ENCODE measurements at regions not wholly inside any gene's neighbourhood (a gene's known extent, or its start where the extent isn't known, plus 50 kb on each side); places are given as distances from the start of the nearest gene placed in this dataset.
"Not testable (repeated sequence)": the region's sequence is repeated elsewhere in the genome, so short reads cannot be mapped to it uniquely, and the experiment has no call there.

DNA sequence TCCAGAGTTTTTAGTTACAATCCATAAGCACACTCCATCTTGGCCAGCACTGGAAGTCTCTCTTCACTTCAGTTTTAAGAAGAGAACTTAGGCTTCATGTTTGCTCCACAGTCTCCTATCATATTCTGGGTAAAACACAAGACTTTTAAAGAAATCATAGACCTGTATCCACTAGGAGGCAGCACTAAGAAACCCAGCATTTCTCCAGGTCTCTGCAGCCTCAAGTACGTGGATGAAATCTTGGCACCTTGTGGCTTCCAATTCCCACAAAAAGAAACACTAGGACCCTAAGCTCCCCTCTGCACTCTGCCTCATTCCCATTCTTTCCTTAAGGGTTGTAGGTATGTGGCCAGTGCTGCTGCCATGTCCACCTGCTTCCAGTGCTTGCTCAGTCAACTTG is 367.3 kb upstream of the CASK start:
- no peak for DNase-seq

DNA sequence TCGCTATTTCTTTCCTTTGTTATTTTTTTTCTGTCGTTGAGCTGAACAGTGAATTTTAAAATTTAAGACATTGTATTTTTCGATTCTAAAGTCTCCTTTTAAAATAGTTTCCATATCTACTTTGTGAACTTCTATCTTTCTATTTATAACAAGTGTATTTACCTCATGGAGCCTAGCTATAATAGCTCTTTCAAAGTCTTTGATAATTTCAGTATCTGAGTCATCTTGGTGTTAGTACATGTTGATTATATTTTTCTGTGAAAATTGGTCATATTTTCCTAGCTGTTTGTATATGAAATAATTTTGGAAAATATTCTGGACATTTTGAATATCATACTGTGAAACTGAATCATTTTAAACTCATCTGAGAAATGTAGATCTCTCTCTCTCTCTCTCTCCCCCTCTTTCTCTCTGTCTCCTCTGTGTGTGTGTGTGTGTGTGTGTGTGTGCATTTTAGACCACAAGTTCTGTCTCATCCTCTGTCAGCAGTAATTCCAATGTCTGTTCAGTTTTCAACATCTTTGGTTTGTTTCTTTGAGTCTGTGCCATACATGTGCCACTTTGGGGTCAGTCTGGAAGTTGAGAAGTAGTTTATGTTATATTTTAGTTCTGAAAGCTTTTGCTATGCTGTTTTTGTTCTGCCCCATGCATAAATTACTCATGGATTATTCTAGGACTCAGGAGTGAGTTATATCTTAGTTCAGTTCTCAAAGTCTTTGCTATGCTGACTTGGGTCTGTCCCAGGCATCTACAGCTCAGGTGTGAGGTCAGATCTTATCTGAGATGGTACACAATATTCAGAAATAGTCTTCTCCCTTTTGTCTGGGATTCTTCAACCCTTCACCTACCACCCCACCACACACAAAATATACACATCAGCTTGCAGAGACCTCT is 366.4 kb upstream of the CASK start:
- DNase-seq: no peak

DNA sequence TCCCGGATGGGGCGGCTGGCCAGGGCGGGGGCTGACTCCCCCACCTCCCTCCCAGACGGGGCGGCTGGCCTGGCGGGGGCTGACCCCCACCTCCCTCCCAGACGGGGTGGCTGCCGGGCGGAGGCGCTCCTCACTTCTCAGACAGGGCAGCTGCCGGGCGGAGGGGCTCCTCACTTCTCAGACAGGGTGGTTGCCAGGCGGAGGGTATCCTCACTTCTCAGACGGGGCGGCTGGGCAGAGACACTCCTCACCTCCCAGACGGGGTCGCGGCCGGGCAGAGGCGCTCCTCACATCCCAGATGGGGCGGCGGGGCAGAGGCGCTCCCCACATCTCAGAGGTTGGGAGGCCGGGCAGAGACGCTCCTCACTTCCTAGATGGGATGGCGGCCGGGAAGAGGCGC is 362.3 kb upstream of the CASK start:
- DNase-seq: not testable (repeated sequence)

DNA sequence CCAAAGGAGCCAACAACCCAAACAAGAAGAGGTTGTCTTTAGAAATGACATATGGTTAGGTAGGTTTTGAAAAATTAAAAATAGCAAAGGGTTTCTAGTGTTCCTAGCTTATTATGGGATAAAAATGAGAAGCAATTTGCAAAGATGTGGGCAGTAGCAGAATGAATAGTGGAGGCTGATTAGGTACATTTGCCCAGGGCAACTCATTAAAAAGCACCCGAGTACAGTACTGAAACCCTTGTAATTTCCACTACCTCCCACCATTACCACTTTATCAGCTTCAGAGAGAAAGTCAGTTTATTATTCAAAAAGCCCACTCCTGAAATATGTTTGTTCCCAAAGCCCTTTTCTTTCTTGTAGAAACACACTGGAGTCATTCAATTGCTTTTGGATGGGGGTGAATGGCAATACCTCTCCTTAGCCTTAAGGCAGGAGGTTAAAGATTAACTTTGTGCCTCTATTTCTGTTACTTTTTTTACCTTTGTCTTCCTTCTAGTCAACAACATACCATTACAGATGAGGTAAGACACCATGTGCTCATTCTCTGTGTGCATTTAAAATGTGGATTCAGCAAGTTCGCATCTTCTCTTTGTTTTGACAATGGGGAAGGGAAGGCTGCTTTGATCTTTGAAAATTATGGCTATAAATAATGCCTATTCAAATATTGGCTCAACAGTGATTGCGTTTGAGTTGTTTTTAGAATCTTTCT is 353.8 kb upstream of the CASK start:
- DNase-seq: no peak

DNA sequence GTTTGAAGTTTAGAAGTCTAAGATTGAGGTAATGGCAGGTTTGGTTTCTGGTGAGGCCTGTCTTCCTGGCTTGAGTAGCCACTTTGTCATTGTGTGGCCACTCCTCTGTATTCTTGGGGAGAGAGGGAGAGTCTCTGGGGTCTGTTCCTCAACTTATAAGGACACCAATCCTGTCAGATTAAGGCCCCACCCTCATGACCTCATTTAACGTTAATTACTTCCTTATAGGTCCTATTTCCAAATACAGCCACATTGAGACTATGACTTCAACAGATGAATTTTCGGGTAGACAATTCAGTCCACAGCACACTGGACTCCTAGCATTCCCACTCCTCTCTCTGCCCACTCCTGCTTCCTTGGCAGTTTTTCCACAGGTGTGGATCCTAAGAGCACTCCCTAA is 350.8 kb upstream of the CASK start:
- no peak for DNase-seq

DNA sequence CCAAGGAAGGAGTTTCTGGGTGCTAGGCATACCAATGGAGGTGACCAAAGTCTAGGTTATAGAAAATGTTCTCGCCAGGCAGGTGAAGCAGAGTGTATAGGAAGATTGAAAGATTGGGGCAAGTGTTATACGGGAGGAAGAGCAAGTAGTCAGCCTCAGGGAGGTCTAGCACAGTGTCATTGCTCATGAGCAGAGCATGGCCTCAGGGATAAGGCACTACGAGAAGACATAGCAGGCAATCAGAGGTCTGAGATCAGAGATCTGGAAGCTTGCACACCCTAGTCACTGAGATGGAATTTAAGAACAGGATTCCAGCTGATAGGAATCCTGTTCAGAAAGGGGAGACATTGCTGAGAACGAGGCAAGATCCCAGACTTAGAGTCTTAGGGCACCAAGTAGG is 350.0 kb upstream of the CASK start:
- no peak for DNase-seq

DNA sequence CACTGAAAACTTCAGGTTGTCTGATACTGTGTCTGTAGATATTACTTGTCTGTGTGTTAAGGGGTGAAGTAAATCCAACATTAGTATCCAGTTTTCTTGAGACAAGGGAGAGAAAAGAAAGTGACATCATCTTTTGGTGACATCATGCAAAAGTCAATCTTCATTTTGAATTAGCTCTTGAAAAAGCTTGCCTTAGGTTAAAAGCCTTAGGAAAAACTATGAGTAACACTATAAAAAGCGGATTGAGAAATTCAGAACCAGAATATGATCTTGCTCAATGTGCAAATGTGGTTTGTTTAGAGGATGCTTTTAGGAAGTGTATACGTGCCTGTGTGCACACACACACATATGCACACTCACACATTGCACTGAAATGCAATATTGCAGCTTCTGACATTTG is 345.8 kb upstream of the CASK start:
- no peak for DNase-seq

DNA sequence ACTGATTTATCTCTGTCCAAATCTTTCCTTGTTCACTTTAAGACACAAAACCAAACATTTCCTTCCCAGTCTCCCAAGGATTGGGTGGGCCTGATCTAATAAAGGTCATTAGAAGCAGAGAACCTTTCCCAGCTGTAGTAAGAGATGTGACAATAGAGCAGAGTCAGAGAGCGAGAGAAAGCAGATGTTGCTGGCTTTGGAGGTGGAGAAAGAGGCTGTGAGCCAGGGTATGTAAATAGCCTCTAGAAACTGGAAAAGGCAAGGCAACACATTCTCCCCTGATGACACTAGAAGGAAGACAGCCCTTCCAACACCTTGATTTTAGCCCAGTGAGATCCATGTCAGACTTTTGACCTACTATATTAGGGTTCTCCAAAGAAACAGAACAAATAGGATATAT is 337.5 kb upstream of the CASK start:
- DNase-seq: no peak

DNA sequence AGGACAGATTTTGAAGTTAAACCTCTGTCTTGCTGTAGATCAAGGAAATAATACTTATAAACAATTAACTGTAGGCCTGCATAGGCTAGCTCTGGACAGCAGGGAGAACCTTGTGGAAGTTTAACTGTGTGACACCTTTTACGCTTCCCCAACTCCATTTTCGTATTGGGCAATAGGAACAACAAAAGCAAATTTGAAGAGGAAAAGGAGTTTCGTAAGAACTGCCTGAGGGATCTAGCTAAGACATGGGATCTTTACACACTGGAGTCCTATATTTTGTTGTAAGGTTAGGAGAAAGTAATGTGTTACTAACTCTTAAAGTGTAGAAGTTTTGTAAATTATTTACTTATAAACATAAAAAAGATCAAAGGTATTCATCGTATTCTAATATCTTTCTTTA is 324.9 kb upstream of the CASK start:
- DNase-seq: no peak

DNA sequence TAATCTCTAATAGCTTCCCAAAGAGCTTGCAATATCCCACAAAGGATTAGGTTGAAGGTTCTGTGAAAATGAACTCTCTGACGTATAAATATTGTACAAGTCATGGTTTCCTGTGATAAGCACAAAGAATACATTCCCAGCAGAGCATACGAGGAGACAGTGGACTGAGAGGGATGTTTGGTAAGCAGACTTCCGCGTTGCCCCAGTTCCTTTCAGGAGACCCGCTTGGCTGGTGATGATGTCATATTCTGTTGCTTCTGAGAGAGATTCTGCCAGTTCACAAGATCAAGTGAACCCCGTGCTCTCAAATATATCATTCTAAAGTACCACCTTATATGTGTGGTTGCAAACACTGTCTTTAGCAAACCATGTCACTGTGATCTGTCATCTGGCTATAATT is 323.9 kb upstream of the CASK start:
- no peak for DNase-seq

DNA sequence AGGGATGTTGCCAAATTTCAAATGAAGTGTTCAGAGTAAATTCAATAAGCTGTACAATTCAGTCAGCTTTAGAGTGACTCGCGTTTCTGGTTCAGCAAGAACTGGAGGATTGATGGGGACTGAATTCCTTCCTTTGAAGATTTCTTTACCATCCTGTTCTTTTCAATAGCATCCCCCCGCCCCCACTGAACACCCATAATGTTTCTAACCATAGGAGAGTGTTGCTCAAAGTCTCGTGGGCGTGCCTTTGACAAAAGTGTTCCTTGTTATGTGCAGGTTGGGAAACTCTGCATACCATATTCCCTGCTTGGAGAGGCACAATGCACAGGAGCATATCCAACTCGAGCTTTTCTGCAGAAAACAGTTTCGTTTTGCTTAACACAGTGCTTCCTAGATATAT is 323.5 kb upstream of the CASK start:
- DNase-seq: no peak

DNA sequence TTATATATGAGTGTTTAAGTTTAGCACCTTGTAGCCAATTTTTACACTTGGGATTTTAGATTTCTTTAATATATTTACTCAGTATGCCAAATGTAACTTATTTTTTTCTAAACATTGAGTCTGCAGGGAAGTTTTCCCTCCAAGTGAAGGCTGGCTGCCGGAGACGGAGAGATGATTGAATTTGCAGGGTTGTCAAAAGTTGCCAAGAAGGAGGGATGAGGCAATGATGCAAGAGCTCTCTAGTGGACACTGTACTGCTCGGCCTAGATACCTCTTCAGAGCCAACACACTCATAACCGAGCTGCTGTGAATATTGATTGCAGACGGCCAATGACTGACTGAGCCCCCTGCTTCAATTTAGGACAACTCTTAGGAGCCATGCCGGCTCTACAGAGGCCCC is 318.6 kb upstream of the CASK start:
- DNase-seq: no peak

DNA sequence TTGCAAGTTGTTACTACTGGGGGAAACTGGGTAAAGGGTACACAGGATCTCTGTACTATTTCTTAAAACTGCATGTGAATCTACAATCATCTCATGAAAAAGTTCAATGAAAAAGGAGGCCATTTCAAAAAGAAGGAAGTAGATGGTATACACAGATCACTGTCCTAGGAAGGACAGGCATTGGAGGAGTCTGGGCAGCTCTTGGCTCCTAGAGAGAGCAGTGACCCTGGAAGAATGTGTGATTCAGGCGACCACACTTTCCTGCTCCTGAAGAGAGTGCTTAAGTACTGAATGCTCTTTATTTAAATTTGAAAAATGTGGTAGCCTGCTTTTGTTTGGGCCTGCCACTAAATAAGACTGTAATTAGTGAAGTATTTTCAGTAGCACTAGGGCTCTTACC is 318.1 kb upstream of the CASK start:
- no peak for DNase-seq

DNA sequence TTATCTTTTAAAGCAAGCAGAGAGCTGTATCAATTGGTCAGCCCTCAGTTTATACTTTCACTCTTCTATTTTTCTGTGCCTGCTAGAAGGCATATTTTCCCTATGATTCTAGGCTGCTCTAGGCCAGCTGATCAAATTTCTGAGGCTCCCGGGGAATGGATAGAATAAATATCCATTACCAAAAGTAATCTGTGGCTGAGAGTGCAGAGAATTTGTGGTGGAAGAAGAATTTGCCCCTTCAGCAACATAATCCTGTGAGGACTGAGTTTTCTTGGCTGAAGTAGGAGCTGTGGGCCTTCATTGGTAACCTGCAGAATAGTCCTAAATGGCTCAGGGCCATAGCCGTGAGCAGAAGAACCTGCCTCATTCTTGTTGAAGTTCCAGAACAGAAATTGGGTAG is 314.6 kb upstream of the CASK start:
- DNase-seq: no peak

DNA sequence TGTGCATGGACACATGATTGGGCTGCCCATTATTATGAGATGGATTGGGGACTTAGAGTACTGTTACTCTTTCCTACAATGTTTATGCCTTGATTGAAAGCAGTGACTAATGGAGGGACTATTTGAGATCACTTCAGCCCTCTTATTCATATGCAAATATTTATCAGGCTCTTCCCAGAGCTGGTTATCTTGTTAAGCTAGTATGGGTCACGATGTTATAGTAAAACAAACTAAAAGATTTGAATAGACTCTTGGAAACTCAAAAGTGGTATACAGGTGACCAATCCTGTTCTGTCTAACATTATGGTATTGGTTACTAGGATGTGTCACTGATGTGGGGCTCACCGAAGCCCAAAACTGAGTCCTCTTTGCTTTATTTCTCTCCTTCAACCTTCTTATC is 306.2 kb upstream of the CASK start:
- no peak for DNase-seq

DNA sequence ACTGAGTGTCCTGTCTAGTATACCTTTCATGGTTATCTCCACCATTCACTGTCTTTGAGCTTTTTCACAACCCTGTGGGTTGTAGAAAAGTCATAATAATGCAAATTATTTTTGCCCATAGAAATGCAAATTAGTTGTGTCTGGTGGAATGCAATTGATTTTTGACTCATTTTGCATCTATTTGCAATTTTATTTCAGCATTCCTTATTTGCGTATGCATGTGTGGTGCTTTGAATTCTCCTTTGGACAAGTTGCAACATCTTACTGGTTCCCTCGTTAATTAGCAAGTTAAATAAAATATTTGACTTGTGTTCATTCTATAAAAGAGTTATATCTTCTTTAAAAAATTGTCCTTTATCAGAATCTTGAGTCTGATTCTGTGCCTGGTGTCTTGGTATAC is 297.3 kb upstream of the CASK start:
- no peak for DNase-seq

DNA sequence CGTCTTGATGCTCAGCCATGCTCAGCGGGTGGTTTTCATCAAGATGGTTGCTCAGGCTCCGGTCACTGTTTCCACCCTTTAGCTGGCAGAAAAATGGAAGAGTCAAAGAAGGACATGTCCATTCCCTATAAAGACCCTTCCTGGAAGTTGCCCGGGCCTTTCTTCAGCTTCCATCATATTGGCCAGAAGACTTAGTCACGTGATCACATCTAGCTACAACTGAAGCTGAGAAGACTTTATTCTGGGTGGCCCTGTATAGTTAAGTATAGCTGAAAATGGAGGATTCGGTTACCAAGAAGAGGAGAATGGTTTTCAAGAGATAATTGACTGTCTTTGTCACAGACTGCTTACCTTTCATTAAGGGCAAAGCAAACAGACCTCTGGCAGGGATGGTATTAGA is 296.7 kb upstream of the CASK start:
- DNase-seq: peak; percentile 2 to 53

DNA sequence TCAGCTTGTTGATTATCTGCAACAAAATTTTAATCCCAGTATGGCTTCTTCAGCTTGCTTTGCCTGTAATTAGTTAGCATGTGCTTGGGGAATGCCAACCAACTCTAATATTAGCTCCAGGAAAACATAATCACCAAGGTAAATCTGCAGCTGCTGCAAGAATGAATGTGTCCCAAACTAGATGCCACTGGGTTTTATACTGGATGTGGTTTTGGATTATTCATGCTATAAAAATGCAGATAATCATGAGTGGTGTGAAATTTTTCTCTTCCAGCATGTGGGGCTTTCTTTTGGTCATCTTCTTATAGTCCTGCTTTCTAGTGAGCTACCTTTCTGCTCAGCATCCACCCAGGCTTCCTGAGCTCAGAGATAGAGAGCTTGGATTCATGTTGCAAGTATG is 295.9 kb upstream of the CASK start:
- no peak for DNase-seq

DNA sequence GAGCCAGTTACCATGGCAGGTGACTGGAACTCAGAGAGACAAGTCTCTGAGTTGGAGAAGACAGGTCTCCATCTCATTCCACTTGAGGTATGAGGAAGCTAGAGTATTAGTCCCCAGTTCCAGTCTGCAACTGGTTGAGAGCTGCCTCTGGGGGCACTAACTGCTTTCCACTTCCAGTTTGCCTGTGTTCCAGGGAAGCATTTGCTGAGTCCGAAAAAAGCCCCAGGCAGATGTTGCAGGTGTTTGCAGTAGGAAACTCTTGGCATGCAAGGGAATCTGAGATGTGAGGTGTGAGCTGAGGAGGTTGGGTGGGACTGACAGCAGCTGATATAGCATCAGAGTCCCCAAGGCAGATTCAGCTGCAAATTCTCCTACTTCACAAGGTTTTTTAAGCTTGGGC is 272.2 kb upstream of the CASK start:
- DNase-seq: no peak

DNA sequence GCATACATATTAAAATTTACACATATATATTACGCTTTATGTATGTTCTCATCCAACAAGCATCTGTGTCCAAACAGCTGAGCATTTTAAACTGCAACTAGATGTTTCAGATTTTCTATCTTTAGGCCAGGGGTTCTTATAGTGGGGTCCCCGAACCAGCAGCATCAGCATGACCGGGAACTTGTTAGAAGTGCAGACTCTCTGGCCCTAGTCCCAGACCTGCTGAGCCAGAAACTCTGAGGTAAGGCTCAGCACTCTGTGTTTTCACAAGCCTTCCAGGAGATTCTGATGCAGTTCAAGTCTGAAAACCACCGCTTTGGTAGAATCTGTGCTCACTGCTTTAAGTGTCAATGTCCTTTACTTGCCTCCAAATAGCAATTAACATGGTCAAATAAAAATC is 266.2 kb upstream of the CASK start:
- no peak for DNase-seq

DNA sequence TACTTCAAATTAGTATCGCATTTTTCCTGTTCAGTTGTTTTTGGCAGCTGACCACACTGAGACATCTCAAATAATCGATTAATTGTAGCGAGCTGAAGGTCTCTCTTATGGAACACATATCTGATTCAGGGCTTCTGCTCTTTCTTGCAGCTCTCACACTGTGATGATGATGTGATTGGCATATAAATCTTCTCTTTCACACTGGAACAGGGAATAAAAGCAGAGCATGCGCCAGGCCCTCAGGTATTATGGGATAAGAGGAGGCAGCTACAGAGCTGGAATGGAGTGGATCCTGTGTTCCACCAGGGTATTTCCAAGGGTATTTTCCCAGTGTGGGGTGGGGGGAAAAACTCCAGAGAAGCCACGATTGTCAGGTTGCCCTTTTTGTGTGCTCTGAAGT is 265.4 kb upstream of the CASK start:
- DNase-seq: no peak

DNA sequence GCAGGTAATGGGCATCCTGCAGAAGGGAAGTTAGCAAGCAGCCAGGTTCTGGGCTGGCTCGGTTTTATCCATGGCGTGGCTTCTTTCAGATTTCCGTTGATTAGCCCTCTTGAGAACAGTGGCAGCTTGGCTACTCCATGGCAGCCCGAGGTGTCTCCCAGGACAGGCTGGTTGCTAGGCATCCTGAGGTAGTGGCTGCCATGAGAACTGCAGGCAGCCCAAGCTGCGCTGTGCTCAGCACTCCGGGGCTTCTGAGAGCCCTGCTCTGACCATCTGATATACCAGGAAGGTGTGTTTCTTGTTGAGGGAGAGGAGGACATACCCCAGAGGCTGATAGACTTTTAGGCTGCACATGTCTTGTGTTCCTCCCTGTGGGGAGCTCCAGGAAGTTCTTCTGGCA is 253.4 kb upstream of the CASK start:
- no peak for DNase-seq

DNA sequence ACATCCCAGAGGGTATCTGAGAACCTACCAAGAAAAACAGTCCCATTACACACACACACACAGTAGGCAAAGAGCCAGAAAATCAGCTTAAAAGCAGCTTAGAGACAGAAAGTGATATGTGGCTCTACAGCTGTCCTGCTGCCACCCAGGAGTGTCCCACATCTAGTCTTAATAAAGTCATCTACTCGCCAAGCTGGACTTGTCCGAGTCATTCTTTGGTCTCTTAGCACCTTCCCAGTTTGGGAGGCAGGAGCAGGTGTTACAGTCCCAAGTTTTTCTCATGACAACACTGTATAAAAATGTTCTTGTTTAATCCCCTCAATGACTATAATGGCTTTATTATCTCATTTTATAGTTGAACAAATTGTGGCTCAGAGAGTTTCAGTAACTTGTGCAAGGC is 252.5 kb upstream of the CASK start:
- no peak for DNase-seq

DNA sequence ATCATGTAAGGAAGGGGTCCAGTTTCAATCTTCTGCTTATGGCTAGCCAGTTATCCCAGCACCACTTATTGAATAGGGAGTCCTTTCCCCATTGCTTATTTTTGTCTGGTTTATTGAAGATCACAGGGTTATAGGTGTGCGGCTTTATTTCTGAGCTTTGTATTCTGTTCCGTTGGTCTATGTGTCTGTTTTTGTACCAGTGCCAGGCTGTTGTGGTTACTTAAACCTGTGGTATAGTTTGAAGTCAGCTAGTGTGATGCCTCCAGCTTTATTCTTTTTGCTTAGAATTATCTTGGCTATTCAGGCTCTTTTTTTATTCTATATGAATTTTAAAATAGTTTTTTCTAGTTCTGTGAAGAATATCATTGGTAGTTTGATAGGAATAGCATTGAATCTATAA is 234.6 kb upstream of the CASK start:
- DNase-seq: not testable (repeated sequence)

DNA sequence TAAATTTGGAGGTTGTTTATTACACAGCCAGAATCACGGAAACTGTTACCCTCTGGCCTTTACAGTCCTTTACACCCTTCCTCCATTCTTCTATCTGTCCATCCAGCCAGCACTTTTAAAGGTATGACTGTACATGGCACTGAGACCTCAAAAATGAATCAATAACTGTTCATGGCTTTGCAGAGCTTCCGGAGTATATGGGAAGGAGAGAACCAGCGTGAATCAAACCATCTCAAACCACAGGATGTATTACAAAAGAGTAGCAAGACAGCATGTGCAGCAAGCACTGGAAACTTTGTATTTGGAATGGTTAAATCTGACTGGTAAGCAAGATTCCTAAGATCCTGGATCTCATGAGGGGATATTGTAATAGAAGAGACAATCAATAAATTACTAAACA is 228.5 kb upstream of the CASK start:
- DNase-seq: no peak
